Panc1 (cell line): ENCODE measurements at regions not wholly inside any gene's neighbourhood (a gene's known extent, or its start where the extent isn't known, plus 50 kb on each side); places are given as distances from the start of the nearest gene placed in this dataset.

Experiments used
- CTCF ChIP-seq: fragments of 450-650 bp; IDR thresholded peaks from 2 replicates; pipeline ENCODE4 v1.5.1; 2017; ENCODE audit warnings: mild to moderate bottlenecking
- POLR2AphosphoS5 ChIP-seq: IDR thresholded peaks from 2 replicates; pipeline ENCODE4 v1.6.1; 2012; ENCODE audit warnings: mild to moderate bottlenecking, low read depth, low read length, moderate library complexity
- REST ChIP-seq, 2 experiments: IDR thresholded peaks; 2 replicates each; pipeline ENCODE4 v1.6.1; 2011 to 2012; ENCODE audit warnings: low read depth in 2 of 2, control low read depth in 1 of 2, low read length in 1 of 2, mild to moderate bottlenecking in 1 of 2, moderate library complexity in 1 of 2; ENCODE audit not compliant: insufficient read depth in 1 of 2
- SIN3A ChIP-seq: IDR thresholded peaks from 2 replicates; pipeline ENCODE4 v1.6.1; 2012; ENCODE audit warnings: low read depth, mild to moderate bottlenecking, low read length, moderate library complexity, borderline replicate concordance; ENCODE audit not compliant: insufficient read depth
- TCF7L2 ChIP-seq: IDR thresholded peaks from 2 replicates; pipeline ENCODE4 v1.6.1; 2011; ENCODE audit warnings: mild to moderate bottlenecking, low read depth, low read length, inconsistent platforms

GRCh38 chr4:126435491-126435890 is 1120.7 kb downstream of the FAT4 start:
- TF ChIP-seq CTCF (no peak), REST (IDR thresholded peaks at IDR 0.05; ENCODE audit: insufficient read depth in 1 of 2, low read depth in 2 of 2, low read length in 1 of 2) (no peak), POLR2AphosphoS5 (no peak), SIN3A (no peak), TCF7L2 (no peak)
